ENCODE measurements at regions not wholly inside any gene's neighbourhood (a gene's known extent, or its start where the extent isn't known, plus 50 kb on each side); places are given as distances from the start of the nearest gene placed in this dataset.

- TF ChIP-seq CTCF (IDR thresholded peaks at IDR 0.05) (no peak), POLR2A (IDR thresholded peaks at IDR 0.05) (no peak)
Observed at GRCh38 chr6:145544514-145544913, 190.8 kb downstream of the EPM2A start.

All from Peyer's patch (tissue), 4 donors.